K562 (cell line): ENCODE measurements at regions not wholly inside any gene's neighbourhood (a gene's known extent, or its start where the extent isn't known, plus 50 kb on each side); places are given as distances from the start of the nearest gene placed in this dataset.

ENCODE experiments used
- ATAC-seq: fragments of 200-7000 bp; cut with Tn5 transposase; 3 replicates; pipeline ENCODE4 v1.9.1; 2020; ENCODE audit warnings: moderate library complexity
- BruUV-seq: library from RNA; stranded (reverse); fragments of 400-500 nt; replicated peaks from 2 replicates; lab custom pipeline; 2021; lab: Mats Ljungman, UMichigan
- CTCF ChIA-PET: fragments of 300-600 bp; formaldehyde crosslinking; extraction: SDS; loops from one replicate; lab custom pipeline; 2021; ENCODE audit warnings: low intra/inter-chr PET ratio; lab: Yijun Ruan, JAX
- POLR2A ChIA-PET: fragments of 300-600, 350-650 bp; sonication (Branson Sonifier 250); formaldehyde crosslinking; extraction: SDS; loops from one replicate; lab custom pipeline; 2021; ENCODE audit warnings: antibody characterized with exemption, inconsistent platforms; lab: Yijun Ruan, JAX
- DNase-seq, 4 experiments: peaks; one replicate each; pipeline versions ENCODE4 v3.0.0 to v3.0.0-alpha.2; 2011 to 2018; ENCODE audit warnings: low spot score in 3 of 4, mixed read lengths in 3 of 4; ENCODE audit errors: extremely low read depth in 1 of 4
- FAIRE-seq: peaks from 2 replicates; lab custom pipeline; 2011; peaks lifted over from hg19 to GRCh38; lab: Jason Lieb, UNC
- H2AFZ ChIP-seq: 2 replicates; pipeline ENCODE4 v1.6.0; 2011; ENCODE audit warnings: low read depth, low read length, control low read depth, inconsistent platforms
- H3K27ac ChIP-seq: fragments of 200-600 bp; 3 replicates; pipeline ENCODE4 v1.8.0; 2011; ENCODE audit warnings: low read depth, mild to moderate bottlenecking, control low read depth, inconsistent platforms, low read length, moderate library complexity, mixed read lengths; ENCODE audit errors: extremely low read depth
- H3K27me3 ChIP-seq, 2 experiments: fragments of 300-600 bp in 1 of 2; 2 replicates in 1 of 2; 3 replicates in 1 of 2; pipeline versions ENCODE4 v1.6.0 to v1.8.0; 2011; ENCODE audit warnings: inconsistent platforms in 2 of 2, low read length in 2 of 2, mild to moderate bottlenecking in 1 of 2, mixed read lengths in 1 of 2, moderate library complexity in 1 of 2; ENCODE audit not compliant: control insufficient read depth in 2 of 2, insufficient read depth in 2 of 2
- H3K36me3 ChIP-seq: fragments of 300-600 bp; 3 replicates; pipeline ENCODE4 v1.8.0; 2011; ENCODE audit warnings: mild to moderate bottlenecking, low read length, inconsistent platforms; ENCODE audit not compliant: control insufficient read depth, insufficient read depth
- H3K4me1 ChIP-seq, 2 experiments: fragments of 200-600 bp in 1 of 2; replicated peaks in 1 of 2; 2 replicates in 1 of 2; 3 replicates in 1 of 2; pipeline versions ENCODE4 v1.5.1 to v1.8.0; 2011; ENCODE audit warnings: inconsistent platforms in 2 of 2, low read length in 2 of 2, mild to moderate bottlenecking in 1 of 2, mixed read lengths in 1 of 2, moderate library complexity in 1 of 2; ENCODE audit not compliant: control insufficient read depth in 2 of 2, insufficient read depth in 2 of 2
- H3K4me2 ChIP-seq: 2 replicates; pipeline ENCODE4 v1.6.1; 2011; ENCODE audit warnings: low read length, control low read depth, inconsistent platforms, mixed read lengths; ENCODE audit not compliant: insufficient read depth
- H3K4me3 ChIP-seq: fragments of 200-600 bp; sonication (generic), shearing (Covaris generic); 2 replicates; pipeline ENCODE4 v1.5.1; 2016; ENCODE audit warnings: control low read depth, inconsistent platforms
- H3K79me2 ChIP-seq: fragments of 200-600 bp; 3 replicates; pipeline ENCODE4 v1.8.0; 2011; ENCODE audit warnings: low read length, inconsistent platforms; ENCODE audit not compliant: control insufficient read depth, insufficient read depth
- H3K9ac ChIP-seq, 2 experiments: 2 replicates each; pipeline versions ENCODE4 v1.6.0 to v1.6.1; 2011; ENCODE audit warnings: low read depth in 2 of 2, low read length in 2 of 2, control low read depth in 1 of 2, inconsistent platforms in 1 of 2, mild to moderate bottlenecking in 1 of 2, mixed read lengths in 1 of 2; ENCODE audit not compliant: insufficient read depth in 1 of 2
- H3K9me1 ChIP-seq: one replicate; pipeline ENCODE4 v1.6.0; 2011; ENCODE audit warnings: inconsistent platforms, mild to moderate bottlenecking, low read length, moderate library complexity; ENCODE audit not compliant: control insufficient read depth, insufficient read depth
- H3K9me3 ChIP-seq: replicated peaks from 2 replicates; pipeline ENCODE4 v1.5.1; 2011; ENCODE audit warnings: low read depth, low read length, inconsistent platforms; ENCODE audit not compliant: control insufficient read depth, insufficient read depth
- H4K20me1 ChIP-seq: replicated peaks from 2 replicates; pipeline ENCODE4 v1.6.1; 2011; ENCODE audit warnings: low read length, inconsistent platforms, mixed read lengths; ENCODE audit not compliant: control insufficient read depth, insufficient read depth
- ATF1 ChIP-seq, 2 experiments: fragments of 450-650 bp in 1 of 2; IDR thresholded peaks; 2 replicates each; pipeline ENCODE4 v1.6.1; 2016; ENCODE audit warnings: missing compliant biosample characterization in 1 of 2, missing genetic modification characterization in 1 of 2
- EP400 ChIP-seq: fragments of 450-650 bp; IDR thresholded peaks from 2 replicates; pipeline ENCODE4 v1.6.1; 2017; ENCODE audit warnings: antibody characterized with exemption, mild to moderate bottlenecking, moderate library complexity
- MTA3 ChIP-seq: fragments of 450-650 bp; formaldehyde crosslinking; IDR thresholded peaks from 2 replicates; pipeline ENCODE4 v1.6.1; 2017; ENCODE audit warnings: mild to moderate bottlenecking, borderline replicate concordance
- MXI1 ChIP-seq: IDR thresholded peaks from 2 replicates; pipeline ENCODE4 v1.6.1; 2011; ENCODE audit warnings: low read depth, mild to moderate bottlenecking, improper control_type of control experiment, low read length
- PCBP2 ChIP-seq: fragments of 200-400 bp; formaldehyde crosslinking; IDR thresholded peaks from 2 replicates; pipeline ENCODE4 v1.6.1; 2018; ENCODE audit warnings: low read length, low read depth, mild to moderate bottlenecking, moderate library complexity; ENCODE audit not compliant: poor library complexity, severe bottlenecking
- TBL1XR1 ChIP-seq, 2 experiments: IDR thresholded peaks; 2 replicates each; pipeline ENCODE4 v1.6.1; 2012; ENCODE audit warnings: improper control_type of control experiment in 2 of 2, low read length in 2 of 2, mild to moderate bottlenecking in 1 of 2
- THRA ChIP-seq: fragments of 450-650 bp; IDR thresholded peaks from 2 replicates; pipeline ENCODE4 v1.6.1; 2017; ENCODE audit warnings: mild to moderate bottlenecking, moderate library complexity
- ZNF217 ChIP-seq: sonication (generic); formaldehyde crosslinking; IDR thresholded peaks from 2 replicates; pipeline ENCODE4 v1.8.0; 2022; ENCODE audit warnings: mild to moderate bottlenecking, missing genetic modification reagents
- ZNF384 ChIP-seq: IDR thresholded peaks from 2 replicates; pipeline ENCODE4 v1.6.1; 2012; ENCODE audit warnings: low read depth, low read length, improper control_type of control experiment
- ZNF408 ChIP-seq: fragments of 250-450 bp; sonication (Bioruptor Pico); IDR thresholded peaks from 2 replicates; pipeline ENCODE4 v1.4.0; 2020; ENCODE audit warnings: low read depth, mild to moderate bottlenecking, moderate library complexity
- WGBS: fragments of 100-300 bp; shearing (Covaris generic); methylation state at CpG from one replicate; pipeline ENCODE4 v1.1.6; 2016; ENCODE audit warnings: low coverage, mixed read lengths; ENCODE audit not compliant: insufficient coverage; ENCODE audit errors: missing lambda C conversion rate; 5-methylcytosine and 5-hydroxymethylcytosine counted together
- in situ Hi-C: fragments of 300-500 bp; cut with MboI; formaldehyde crosslinking; loops from 4 replicates; pipeline ENCODE4 v1.15.0; 2018; ENCODE audit warnings: inconsistent platforms, mixed read lengths
- intact Hi-C: fragments of 100-400 bp; cut with micrococcal nuclease; formaldehyde crosslinking; loops from 2 replicates; pipeline ENCODE4 v1.14.2; 2022
- TF ChIP-seq, protein P1 (sequence below): fragments of 250-450 bp; sonication (Bioruptor Pico); IDR thresholded peaks from 2 replicates; pipeline ENCODE4 v1.9.0; 2021; ENCODE audit warnings: mild to moderate bottlenecking
- TF ChIP-seq, protein P2 (sequence below): fragments of 250-450 bp; sonication (Bioruptor Pico); IDR thresholded peaks from 2 replicates; pipeline ENCODE4 v1.6.1; 2021; ENCODE audit warnings: mild to moderate bottlenecking

GRCh38 chr10:47239211-47239610, 60.8 kb upstream of the GDF10 start (continued):
- no peak for TF ChIP-seq MTA3

DNA sequence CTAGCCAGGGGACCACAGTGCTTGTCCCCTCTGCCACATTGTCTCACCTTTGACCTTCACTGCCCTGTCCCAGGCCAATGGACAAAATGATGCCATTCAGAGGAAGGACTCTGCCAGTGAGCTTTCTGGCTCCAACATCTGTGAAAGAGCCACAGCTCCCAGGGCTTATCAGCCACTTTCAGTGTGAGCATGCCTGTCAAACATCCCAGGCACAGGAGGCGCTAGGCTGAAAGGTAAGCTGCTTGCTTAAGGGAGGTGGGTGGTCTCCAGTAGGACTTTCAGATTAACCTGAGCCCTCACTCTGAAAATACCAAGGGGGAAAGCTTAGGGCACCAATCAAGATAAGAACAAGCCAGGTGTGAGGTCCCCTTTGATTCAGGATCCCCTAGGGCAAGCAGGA, 59.8 kb upstream of the GDF10 start:
- in situ Hi-C loops (no loop called here), intact Hi-C loops (no loop called here)
- no TSS peak for BruUV-seq
- no peaks in the 10 kb centered on the region for H3K36me3 ChIP-seq
- H3K4me2 ChIP-seq: no peak overlapping the region
- H2AFZ ChIP-seq: no peak overlapping the region
- H3K9me1 ChIP-seq: no peaks in the 10 kb centered on the region
- ChIA-PET CTCF (no interaction called here), POLR2A (interaction anchor here (0.6 kb wide), 1 partner anchor 15 kb away, joined by 3 read pairs; no protein-coding TSS in a partner anchor)
- ATAC-seq: no peak
- no peaks in the 10 kb centered on the region for H3K4me1 ChIP-seq
- H4K20me1 ChIP-seq: 0 out of 2 replicates have a peak, but pooled peaks cover 3% of the 10 kb centered on the region
- DNase-seq: no peak
- no peak overlapping the region for H3K9ac ChIP-seq
- H3K9me3 ChIP-seq: no peaks in the 10 kb centered on the region
- no peak overlapping the region for H3K4me3 ChIP-seq
- TF ChIP-seq MXI1 (no peak), THRA (no peak), EP400 (no peak), ZNF408 (no peak), ATF1 (CRISPR knock-in tag; IDR thresholded peaks at IDR 0.05) (no peak), ATF1 (tag; IDR thresholded peaks at IDR 0.05) (no peak), PCBP2 (no peak), ZNF384 (no peak), ZNF217 (no peak), TBL1XR1 (IDR thresholded peaks at IDR 0.05; ENCODE audit: low read length in 2 of 2) (no peak)
- TF ChIP-seq, protein P1, sequence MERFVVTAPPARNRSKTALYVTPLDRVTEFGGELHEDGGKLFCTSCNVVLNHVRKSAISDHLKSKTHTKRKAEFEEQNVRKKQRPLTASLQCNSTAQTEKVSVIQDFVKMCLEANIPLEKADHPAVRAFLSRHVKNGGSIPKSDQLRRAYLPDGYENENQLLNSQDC (CRISPR knock-in tag): no peak
- TF ChIP-seq, protein P2, sequence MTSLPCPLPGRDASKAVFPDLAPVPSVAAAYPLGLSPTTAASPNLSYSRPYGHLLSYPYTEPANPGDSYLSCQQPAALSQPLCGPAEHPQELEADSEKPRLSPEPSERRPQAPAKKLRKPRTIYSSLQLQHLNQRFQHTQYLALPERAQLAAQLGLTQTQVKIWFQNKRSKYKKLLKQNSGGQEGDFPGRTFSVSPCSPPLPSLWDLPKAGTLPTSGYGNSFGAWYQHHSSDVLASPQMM (CRISPR knock-in tag): no peak
- 0% methylated on average over 1 of the region's 1 CpG for WGBS
- H3K79me2 ChIP-seq: no peaks in the 10 kb centered on the region
- H3K27me3 ChIP-seq: peaks cover 0 to 31% of the 10 kb centered on the region in 2 experiments; a peak in 2 of 5 replicates
- H3K27ac ChIP-seq: no peak overlapping the region
- FAIRE-seq: no peak
